MCF 10A (cell line): ENCODE measurements at regions not wholly inside any gene's neighbourhood (a gene's known extent, or its start where the extent isn't known, plus 50 kb on each side); places are given as distances from the start of the nearest gene placed in this dataset.
A peak's percentile ranks its signal among the peaks of the same experiment; 100 is the strongest.

Experiments
- BruUV-seq: library from RNA; stranded (reverse); fragments of 400-500 nt; replicated peaks from 2 replicates; lab custom pipeline; 2021; lab: Mats Ljungman, UMichigan
- CTCF ChIA-PET: fragments of 300-600 bp; sonication (Branson Sonifier 250); formaldehyde crosslinking; extraction: SDS; loops from one replicate; lab custom pipeline; 2021; ENCODE audit warnings: antibody characterized with exemption, inconsistent platforms; lab: Yijun Ruan, JAX
- POLR2A ChIA-PET: fragments of 300-600, 350-650 bp; sonication (Branson Sonifier 250); formaldehyde crosslinking; extraction: SDS; loops from one replicate; lab custom pipeline; 2020; ENCODE audit warnings: antibody characterized with exemption, inconsistent platforms; lab: Yijun Ruan, JAX
- DNase-seq: peaks from one replicate; pipeline ENCODE4 v3.0.0-alpha.2; 2018; ENCODE audit not compliant: unreplicated experiment
- H3K27ac Mint-ChIP-seq: one replicate; pipeline ENCODE4 v1.8.0; 2022; ENCODE audit warnings: mild to moderate bottlenecking, low read depth, mixed read lengths; ENCODE audit not compliant: unreplicated experiment
- H3K27me3 Mint-ChIP-seq: one replicate; pipeline ENCODE4 v1.8.0; 2022; ENCODE audit warnings: mixed read lengths; ENCODE audit not compliant: insufficient read depth, unreplicated experiment
- H3K36me3 Mint-ChIP-seq: one replicate; pipeline ENCODE4 v1.8.0; 2022; ENCODE audit warnings: mild to moderate bottlenecking, moderate library complexity, mixed read lengths; ENCODE audit not compliant: insufficient read depth, unreplicated experiment
- H3K4me1 Mint-ChIP-seq: one replicate; pipeline ENCODE4 v1.8.0; 2022; ENCODE audit warnings: mixed read lengths; ENCODE audit not compliant: insufficient read depth, unreplicated experiment
- H3K4me3 Mint-ChIP-seq: one replicate; pipeline ENCODE4 v1.8.0; 2022; ENCODE audit warnings: mild to moderate bottlenecking, moderate library complexity, mixed read lengths; ENCODE audit not compliant: unreplicated experiment
- H3K9me3 Mint-ChIP-seq: one replicate; pipeline ENCODE4 v1.8.0; 2022; ENCODE audit warnings: mixed read lengths; ENCODE audit not compliant: unreplicated experiment
- intact Hi-C: fragments of 100-400 bp; cut with micrococcal nuclease; formaldehyde crosslinking; loops from 2 replicates; pipeline ENCODE4 v1.14.1; 2022
- TF ChIP-seq, protein P1 (sequence below): fragments of 200-600 bp; IDR thresholded peaks from one replicate; pipeline ENCODE4 v1.8.0; 2022; ENCODE audit warnings: antibody characterized with exemption, mild to moderate bottlenecking; ENCODE audit not compliant: unreplicated experiment

DNA sequence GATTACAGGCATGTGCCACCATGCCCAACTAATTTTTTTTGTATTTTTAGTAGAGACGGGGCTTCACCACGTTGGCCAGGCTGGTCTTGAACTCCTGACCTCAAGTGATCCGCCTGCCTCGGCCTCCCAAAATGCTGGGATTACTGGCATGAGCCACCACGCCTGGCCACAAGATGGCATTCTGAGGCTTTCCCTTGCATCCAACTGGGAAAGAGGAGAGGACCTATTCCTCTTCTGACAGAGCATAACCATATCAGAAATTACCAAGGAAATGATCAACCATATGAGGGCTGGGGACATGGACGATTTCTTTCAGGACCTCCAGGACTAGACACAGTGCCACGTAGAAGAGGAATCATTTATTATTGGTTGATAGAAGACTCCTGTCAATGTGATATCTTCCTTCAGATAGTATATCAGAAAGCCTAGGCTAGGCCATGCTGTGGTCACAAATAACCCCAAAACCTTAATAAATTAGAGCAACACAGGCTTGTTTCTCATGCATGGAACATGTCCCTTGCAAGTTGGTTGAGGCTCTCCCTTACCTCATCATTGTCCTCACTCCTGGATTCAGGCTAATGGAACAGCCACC is 372.3 kb upstream of the IL12A start:
- TF ChIP-seq, protein P1, sequence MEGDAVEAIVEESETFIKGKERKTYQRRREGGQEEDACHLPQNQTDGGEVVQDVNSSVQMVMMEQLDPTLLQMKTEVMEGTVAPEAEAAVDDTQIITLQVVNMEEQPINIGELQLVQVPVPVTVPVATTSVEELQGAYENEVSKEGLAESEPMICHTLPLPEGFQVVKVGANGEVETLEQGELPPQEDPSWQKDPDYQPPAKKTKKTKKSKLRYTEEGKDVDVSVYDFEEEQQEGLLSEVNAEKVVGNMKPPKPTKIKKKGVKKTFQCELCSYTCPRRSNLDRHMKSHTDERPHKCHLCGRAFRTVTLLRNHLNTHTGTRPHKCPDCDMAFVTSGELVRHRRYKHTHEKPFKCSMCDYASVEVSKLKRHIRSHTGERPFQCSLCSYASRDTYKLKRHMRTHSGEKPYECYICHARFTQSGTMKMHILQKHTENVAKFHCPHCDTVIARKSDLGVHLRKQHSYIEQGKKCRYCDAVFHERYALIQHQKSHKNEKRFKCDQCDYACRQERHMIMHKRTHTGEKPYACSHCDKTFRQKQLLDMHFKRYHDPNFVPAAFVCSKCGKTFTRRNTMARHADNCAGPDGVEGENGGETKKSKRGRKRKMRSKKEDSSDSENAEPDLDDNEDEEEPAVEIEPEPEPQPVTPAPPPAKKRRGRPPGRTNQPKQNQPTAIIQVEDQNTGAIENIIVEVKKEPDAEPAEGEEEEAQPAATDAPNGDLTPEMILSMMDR: peak; percentile 83
- Mint-ChIP-seq H3K4me3 (no peak overlapping the region), H3K36me3 (no peaks in the 10 kb centered on the region), H3K9me3 (no peaks in the 10 kb centered on the region), H3K27ac (no peak overlapping the region), H3K27me3 (no peaks in the 10 kb centered on the region), H3K4me1 (peaks cover 14% of the 10 kb centered on the region)
- BruUV-seq: no TSS peak
- ChIA-PET POLR2A (no interaction called here), CTCF (interaction anchor here (0.6 to 3.3 kb wide), 14 partner anchors 12 to 824 kb away, joined by 3 to 50 read pairs (median 4); no protein-coding TSS in a partner anchor)
- DNase-seq: peak; percentile 67
- intact Hi-C loops: loop anchor here (1.0 to 10.0 kb wide), 7 partner anchors 116 to 772 kb away; no protein-coding TSS in a partner anchor

DNA sequence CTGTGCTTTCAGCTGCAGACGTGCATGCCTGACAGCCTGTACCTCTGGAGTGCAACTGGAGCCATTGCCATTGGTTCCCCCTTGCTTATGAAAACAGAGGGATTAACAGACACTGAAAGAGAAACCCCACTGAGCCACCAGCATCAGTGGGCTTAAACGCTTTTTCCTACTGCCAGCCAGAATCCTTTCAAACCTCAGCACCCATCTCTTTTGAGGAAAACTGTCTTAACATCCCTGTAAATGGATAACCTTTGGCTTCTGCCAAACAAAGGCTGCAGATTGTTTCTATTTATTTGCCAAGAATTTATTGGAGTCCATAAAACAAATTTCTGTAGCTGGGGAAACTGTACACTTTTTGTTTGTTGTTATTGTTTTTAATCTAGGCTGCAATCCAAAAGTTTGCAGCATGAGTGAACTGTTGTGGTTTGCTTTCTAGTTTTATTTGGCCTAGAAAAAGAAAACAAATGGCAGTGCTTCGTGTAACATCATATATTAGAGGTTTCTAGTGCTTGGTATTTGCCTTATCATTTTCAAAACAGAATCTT is 369.2 kb upstream of the IL12A start:
- ChIA-PET CTCF (interaction anchor here (8.3 kb wide), 1 partner anchor 186 kb away, joined by 83 read pairs; no protein-coding TSS in a partner anchor), POLR2A (no interaction called here)
- no peaks in the 10 kb centered on the region for H3K27me3 Mint-ChIP-seq
- intact Hi-C loops: loop anchor here (5.0 to 10.0 kb wide), 3 partner anchors 263 to 775 kb away; no protein-coding TSS in a partner anchor
- H3K4me3 Mint-ChIP-seq: no peak overlapping the region
- BruUV-seq: no TSS peak
- no peak overlapping the region for H3K27ac Mint-ChIP-seq
- TF ChIP-seq, protein P1: no peak
- H3K36me3 Mint-ChIP-seq: no peaks in the 10 kb centered on the region
- DNase-seq: peak; percentile 48
- H3K9me3 Mint-ChIP-seq: no peaks in the 10 kb centered on the region
- H3K4me1 Mint-ChIP-seq: peaks cover 14% of the 10 kb centered on the region

DNA sequence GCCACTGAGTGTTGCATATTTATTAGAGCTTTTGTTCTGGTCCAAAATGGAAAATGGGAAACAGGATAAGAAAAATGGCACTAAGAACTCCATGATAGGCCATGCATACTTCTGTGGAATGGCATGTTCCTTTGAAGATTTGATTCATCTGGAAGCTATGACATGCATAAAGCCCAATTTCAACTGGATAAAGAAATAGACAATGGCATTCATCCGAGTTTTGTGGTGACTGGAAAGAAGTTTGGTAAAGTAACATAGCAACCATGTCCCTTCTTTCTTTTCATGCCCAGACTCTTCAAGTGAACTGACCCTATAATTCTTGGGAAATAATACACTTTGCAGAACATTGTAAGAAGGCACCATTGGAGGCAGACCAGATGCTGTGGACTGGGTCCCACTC is 368.4 kb upstream of the IL12A start:
- TF ChIP-seq, protein P1: no peak
- no peak overlapping the region for H3K27ac Mint-ChIP-seq
- CTCF ChIA-PET: interaction anchor here (0.9 to 8.3 kb wide), 7 partner anchors 28 to 821 kb away, joined by 3 to 83 read pairs (median 4); no protein-coding TSS in a partner anchor
- no peaks in the 10 kb centered on the region for H3K27me3 Mint-ChIP-seq
- intact Hi-C loops: no loop called here
- H3K4me3 Mint-ChIP-seq: no peak overlapping the region
- H3K9me3 Mint-ChIP-seq: no peaks in the 10 kb centered on the region
- POLR2A ChIA-PET: interaction anchor here (0.8 to 1.8 kb wide), 7 partner anchors 10 to 187 kb away, joined by 3 to 5 read pairs (median 4); no protein-coding TSS in a partner anchor
- H3K4me1 Mint-ChIP-seq: peaks cover 14% of the 10 kb centered on the region
- DNase-seq: no peak
- no TSS peak for BruUV-seq
- peaks cover under 1% of the 10 kb centered on the region for H3K36me3 Mint-ChIP-seq

DNA sequence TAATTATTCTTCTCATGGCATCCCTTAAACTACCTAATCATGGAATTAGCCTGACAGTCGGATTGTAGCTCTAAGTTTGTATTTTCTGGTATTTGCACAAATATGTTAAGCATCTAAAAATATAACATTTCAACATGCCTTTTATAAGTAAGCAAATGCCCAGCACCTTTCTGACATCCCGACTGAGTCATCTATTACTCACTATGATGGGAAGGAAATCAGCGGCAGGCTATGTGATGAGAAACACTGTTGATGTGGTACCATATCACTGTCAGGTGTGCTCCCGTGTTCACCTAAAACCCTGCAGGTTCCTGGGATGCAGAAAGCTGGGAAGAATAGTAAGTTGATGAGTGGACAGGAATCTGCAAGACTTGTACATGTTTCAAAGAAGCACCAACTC is 367.8 kb upstream of the IL12A start:
- peaks cover 5% of the 10 kb centered on the region for H3K36me3 Mint-ChIP-seq
- no TSS peak for BruUV-seq
- H3K27ac Mint-ChIP-seq: no peak overlapping the region
- peaks cover 14% of the 10 kb centered on the region for H3K4me1 Mint-ChIP-seq
- TF ChIP-seq, protein P1: no peak
- ChIA-PET CTCF (interaction anchor here (0.6 to 8.3 kb wide), 10 partner anchors 20 to 821 kb away, joined by 3 to 83 read pairs (median 4); no protein-coding TSS in a partner anchor), POLR2A (interaction anchor here (0.7 to 1.8 kb wide), 8 partner anchors 10 to 187 kb away, joined by 3 to 5 read pairs (median 4); no protein-coding TSS in a partner anchor)
- H3K27me3 Mint-ChIP-seq: no peaks in the 10 kb centered on the region
- H3K4me3 Mint-ChIP-seq: no peak overlapping the region
- intact Hi-C loops: no loop called here
- H3K9me3 Mint-ChIP-seq: no peaks in the 10 kb centered on the region
- DNase-seq: peak; percentile 80
